Neural progenitor cell (in vitro differentiated cells): ENCODE measurements at regions not wholly inside any gene's neighbourhood (a gene's known extent, or its start where the extent isn't known, plus 50 kb on each side); places are given as distances from the start of the nearest gene placed in this dataset.

Source experiments
- DNase-seq: peaks from one replicate; pipeline ENCODE4 v3.0.0-alpha.2; 2016; ENCODE audit warnings: low spot score
- H2AFZ ChIP-seq: fragments of 200-600 bp; sonication (generic); replicated peaks from 2 replicates; pipeline ENCODE4 v1.6.1; 2016; ENCODE audit warnings: antibody characterized with exemption
- H3F3A ChIP-seq: fragments of 200-600 bp; sonication (generic); 2 replicates; pipeline ENCODE4 v1.6.1; 2016; ENCODE audit warnings: antibody characterized with exemption, low read depth
- H3K27ac ChIP-seq: fragments of 200-600 bp; sonication (generic); 2 replicates; pipeline ENCODE4 v1.5.1; 2016; ENCODE audit warnings: mild to moderate bottlenecking
- H3K27me3 ChIP-seq: fragments of 200-600 bp; sonication (generic); 2 replicates; pipeline ENCODE4 v1.6.1; 2016; ENCODE audit warnings: mild to moderate bottlenecking, moderate library complexity
- H3K36me3 ChIP-seq: fragments of 200-600 bp; sonication (generic); 2 replicates; pipeline ENCODE4 v1.5.1; 2016
- H3K4me1 ChIP-seq: fragments of 200-600 bp; sonication (generic); 2 replicates; pipeline ENCODE4 v1.6.1; 2016; ENCODE audit warnings: mixed run types
- H3K4me2 ChIP-seq: fragments of 200-600 bp; sonication (generic); 2 replicates; pipeline ENCODE4 v1.6.1; 2016
- H3K4me3 ChIP-seq: fragments of 200-600 bp; sonication (generic); 2 replicates; pipeline ENCODE4 v1.5.1; 2016
- H3K79me2 ChIP-seq: fragments of 200-600 bp; sonication (generic); 2 replicates; pipeline ENCODE4 v1.6.1; 2016; ENCODE audit warnings: low read depth
- H3K9ac ChIP-seq: fragments of 200-600 bp; sonication (generic); 2 replicates; pipeline ENCODE4 v1.6.1; 2016
- H3K9me3 ChIP-seq: fragments of 200-600 bp; sonication (generic); 2 replicates; pipeline ENCODE4 v1.5.1; 2016; ENCODE audit warnings: low read depth
- H4K20me1 ChIP-seq: fragments of 200-600 bp; sonication (generic); 2 replicates; pipeline ENCODE4 v1.6.1; 2016; ENCODE audit warnings: low read depth
- H3K27ac Mint-ChIP-seq: 3 replicates; pipeline ENCODE4 v1.8.0; 2021; ENCODE audit warnings: mixed read lengths
- H3K27me3 Mint-ChIP-seq: 2 replicates; pipeline ENCODE4 v1.8.0; 2022; ENCODE audit warnings: low read depth, mild to moderate bottlenecking, inconsistent platforms, moderate library complexity, mixed read lengths; ENCODE audit not compliant: insufficient read depth
- H3K36me3 Mint-ChIP-seq: 3 replicates; pipeline ENCODE4 v1.8.0; 2021; ENCODE audit warnings: mixed read lengths
- H3K4me1 Mint-ChIP-seq: 3 replicates; pipeline ENCODE4 v1.8.0; 2021; ENCODE audit warnings: mixed read lengths
- H3K4me3 Mint-ChIP-seq: 3 replicates; pipeline ENCODE4 v1.8.0; 2021; ENCODE audit warnings: mild to moderate bottlenecking, moderate library complexity, mixed read lengths
- H3K9me3 Mint-ChIP-seq: 3 replicates; pipeline ENCODE4 v1.8.0; 2020; ENCODE audit warnings: mixed read lengths
- CTCF ChIP-seq: fragments of 200-600 bp; sonication (generic); IDR thresholded peaks from 2 replicates; pipeline ENCODE4 v1.5.1; 2017; ENCODE audit warnings: antibody characterized with exemption, mild to moderate bottlenecking
- EZH2 ChIP-seq: fragments of 200-600 bp; sonication (generic); IDR thresholded peaks from 2 replicates; pipeline ENCODE4 v1.6.1; 2017; ENCODE audit warnings: antibody characterized with exemption, mild to moderate bottlenecking, moderate library complexity
- EZH2phosphoT487 ChIP-seq: fragments of 200-600 bp; sonication (generic); IDR thresholded peaks from 2 replicates; pipeline ENCODE4 v1.6.1; 2017; ENCODE audit warnings: antibody characterized with exemption

DNA sequence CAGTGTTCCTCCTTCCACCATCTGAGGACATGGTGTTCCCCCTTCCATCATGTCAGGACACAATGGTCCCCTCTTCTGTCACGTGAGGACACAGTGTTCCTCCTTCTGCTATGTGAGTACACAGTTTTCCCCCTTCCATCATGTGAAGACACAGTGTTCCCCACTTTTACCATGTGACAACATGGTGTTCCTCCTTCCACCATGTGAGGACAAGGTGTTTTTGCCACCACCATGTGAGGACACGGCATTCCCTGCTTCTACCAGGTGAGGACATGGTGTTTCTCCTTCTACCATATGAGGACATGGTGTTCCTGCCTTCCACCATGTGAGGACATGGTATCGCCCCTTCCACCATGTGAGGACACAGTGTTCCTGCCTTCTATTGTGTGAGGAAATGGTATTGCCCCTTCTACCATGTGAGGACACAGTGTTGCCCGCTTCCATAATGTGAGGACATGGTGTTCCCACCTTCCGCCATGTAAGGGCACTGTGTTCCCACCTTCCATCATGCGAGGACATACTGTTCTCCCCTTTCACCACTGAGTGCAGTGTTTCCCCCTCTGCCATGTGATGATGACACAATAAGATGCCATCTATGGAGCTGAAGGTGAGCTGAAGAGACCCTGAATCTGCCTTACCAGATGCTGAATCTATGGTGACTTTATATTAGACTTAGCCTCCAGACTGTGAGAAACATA, 132.3 kb downstream of the FCRL5 start:
- no peaks in the 10 kb centered on the region for H3K36me3 ChIP-seq
- Mint-ChIP-seq H3K27me3 (no peaks in the 10 kb centered on the region), H3K4me3 (no peak overlapping the region), H3K27ac (no peak overlapping the region), H3K9me3 (no peaks in the 10 kb centered on the region), H3K36me3 (no peaks in the 10 kb centered on the region), H3K4me1 (no peaks in the 10 kb centered on the region)
- TF ChIP-seq CTCF (no peak), EZH2 (no peak), EZH2phosphoT487 (no peak)
- no peak for DNase-seq
- H3F3A ChIP-seq = no peaks in the 10 kb centered on the region
- no peaks in the 10 kb centered on the region for H4K20me1 ChIP-seq
- no peaks in the 10 kb centered on the region for H3K27me3 ChIP-seq
- no peak overlapping the region for H3K4me2 ChIP-seq
- no peak overlapping the region for H3K9ac ChIP-seq
- no peaks in the 10 kb centered on the region for H3K4me1 ChIP-seq
- H3K4me3 ChIP-seq = no peak overlapping the region
- no peak overlapping the region for H3K27ac ChIP-seq
- no peaks in the 10 kb centered on the region for H3K79me2 ChIP-seq
- no peaks in the 10 kb centered on the region for H3K9me3 ChIP-seq
- no peak overlapping the region for H2AFZ ChIP-seq

GRCh38 chr1:157418659-157419058, 133.7 kb downstream of the FCRL5 start:
- Histone ChIP-seq H3F3A (no peaks in the 10 kb centered on the region), H3K4me1 (no peaks in the 10 kb centered on the region), H3K27ac (no peak overlapping the region), H3K27me3 (no peaks in the 10 kb centered on the region), H3K9ac (no peak overlapping the region), H3K9me3 (no peaks in the 10 kb centered on the region), H3K36me3 (no peaks in the 10 kb centered on the region), H4K20me1 (no peaks in the 10 kb centered on the region), H3K79me2 (no peaks in the 10 kb centered on the region), H2AFZ (no peak overlapping the region), H3K4me2 (no peak overlapping the region), H3K4me3 (no peak overlapping the region)
- DNase-seq = no peak
- Mint-ChIP-seq H3K4me3 (no peak overlapping the region), H3K27me3 (no peaks in the 10 kb centered on the region), H3K4me1 (no peaks in the 10 kb centered on the region), H3K36me3 (no peaks in the 10 kb centered on the region), H3K9me3 (no peaks in the 10 kb centered on the region), H3K27ac (no peak overlapping the region)
- TF ChIP-seq EZH2phosphoT487 = no peak
- no peak for TF ChIP-seq CTCF
- TF ChIP-seq EZH2 = no peak

- no peaks in the 10 kb centered on the region for H3K36me3 Mint-ChIP-seq
- Histone ChIP-seq H3K27me3 (no peaks in the 10 kb centered on the region), H3K4me1 (no peaks in the 10 kb centered on the region), H3K79me2 (no peaks in the 10 kb centered on the region), H4K20me1 (no peaks in the 10 kb centered on the region), H3K4me3 (no peak overlapping the region), H3K27ac (no peak overlapping the region), H3K9me3 (no peaks in the 10 kb centered on the region), H3K9ac (no peak overlapping the region), H3K4me2 (no peak overlapping the region), H2AFZ (no peak overlapping the region), H3F3A (no peaks in the 10 kb centered on the region), H3K36me3 (no peaks in the 10 kb centered on the region)
- DNase-seq = no peak
- TF ChIP-seq EZH2phosphoT487 = no peak
- TF ChIP-seq CTCF = no peak
- no peak for TF ChIP-seq EZH2
- H3K4me3 Mint-ChIP-seq = no peak overlapping the region
- no peaks in the 10 kb centered on the region for H3K4me1 Mint-ChIP-seq
- no peaks in the 10 kb centered on the region for H3K9me3 Mint-ChIP-seq
- no peak overlapping the region for H3K27ac Mint-ChIP-seq
- no peaks in the 10 kb centered on the region for H3K27me3 Mint-ChIP-seq
These were observed 134.1 kb downstream of the FCRL5 start for GRCh38 chr1:157418231-157418630.
